GM23338 (cell line): ENCODE measurements at regions not wholly inside any gene's neighbourhood (a gene's known extent, or its start where the extent isn't known, plus 50 kb on each side); places are given as distances from the start of the nearest gene placed in this dataset.
A peak's percentile ranks its signal among the peaks of the same experiment; 100 is the strongest.

ENCODE experiments used
- ATAC-seq: fragments of 200-7000 bp; cut with Tn5 transposase; 3 replicates; pipeline ENCODE4 v1.9.1; 2020
- DNase-seq: peaks from one replicate; pipeline ENCODE4 v3.0.0-alpha.2; 2015; ENCODE audit warnings: low spot score
- H2AFZ ChIP-seq: fragments of 200-600 bp; sonication (generic); 2 replicates; pipeline ENCODE4 v1.8.0; 2016; ENCODE audit warnings: antibody characterized with exemption, mild to moderate bottlenecking, moderate library complexity
- H3F3A ChIP-seq: fragments of 200-600 bp; sonication (generic); replicated peaks from 2 replicates; pipeline ENCODE4 v1.8.0; 2017; ENCODE audit warnings: antibody characterized with exemption, mixed run types, low read depth
- H3K27ac ChIP-seq: fragments of 200-600 bp; sonication (generic); 2 replicates; pipeline ENCODE4 v1.6.1; 2016; ENCODE audit warnings: low read depth
- H3K27me3 ChIP-seq: fragments of 200-600 bp; sonication (generic); 2 replicates; pipeline ENCODE4 v1.8.0; 2016; ENCODE audit warnings: mild to moderate bottlenecking, mixed run types, moderate library complexity; ENCODE audit not compliant: insufficient read depth
- H3K36me3 ChIP-seq: fragments of 200-600 bp; sonication (generic); 2 replicates; pipeline ENCODE4 v1.8.0; 2016; ENCODE audit warnings: mild to moderate bottlenecking; ENCODE audit not compliant: insufficient read depth
- H3K4me1 ChIP-seq: fragments of 200-600 bp; sonication (generic); 2 replicates; pipeline ENCODE4 v1.8.0; 2016; ENCODE audit warnings: mild to moderate bottlenecking, moderate library complexity; ENCODE audit not compliant: insufficient read depth
- H3K4me2 ChIP-seq: fragments of 200-600 bp; sonication (generic); 2 replicates; pipeline ENCODE4 v1.7.1; 2017; ENCODE audit warnings: mixed run types
- H3K4me3 ChIP-seq: fragments of 200-600 bp; sonication (generic); 2 replicates; pipeline ENCODE4 v1.6.1; 2016; ENCODE audit warnings: mixed run types
- H3K79me2 ChIP-seq: fragments of 200-600 bp; sonication (generic); replicated peaks from 2 replicates; pipeline ENCODE4 v1.8.0; 2017; ENCODE audit warnings: mild to moderate bottlenecking; ENCODE audit not compliant: insufficient read depth
- H3K9me2 ChIP-seq: fragments of 200-600 bp; sonication (generic); 2 replicates; pipeline ENCODE4 v1.8.0; 2017; ENCODE audit not compliant: insufficient read depth
- H4K20me1 ChIP-seq: fragments of 200-600 bp; sonication (generic); replicated peaks from 2 replicates; pipeline ENCODE4 v1.8.0; 2017; ENCODE audit warnings: mild to moderate bottlenecking; ENCODE audit not compliant: insufficient read depth
- H3K27ac Mint-ChIP-seq: 2 replicates; pipeline ENCODE4 v1.8.0; 2020; ENCODE audit warnings: inconsistent platforms, mild to moderate bottlenecking, moderate library complexity, mixed read lengths
- H3K27me3 Mint-ChIP-seq: 3 replicates; pipeline ENCODE4 v1.8.0; 2022; ENCODE audit warnings: low read depth, mild to moderate bottlenecking, moderate library complexity, mixed read lengths, inconsistent platforms; ENCODE audit not compliant: insufficient read depth, poor library complexity
- H3K36me3 Mint-ChIP-seq: 3 replicates; pipeline ENCODE4 v1.8.0; 2021; ENCODE audit warnings: low read depth, mild to moderate bottlenecking, inconsistent platforms, moderate library complexity, mixed read lengths
- H3K4me1 Mint-ChIP-seq: 3 replicates; pipeline ENCODE4 v1.8.0; 2020; ENCODE audit warnings: mild to moderate bottlenecking, inconsistent platforms, mixed read lengths
- H3K4me3 Mint-ChIP-seq: 3 replicates; pipeline ENCODE4 v1.8.0; 2021; ENCODE audit warnings: moderate library complexity, mild to moderate bottlenecking, inconsistent platforms, mixed read lengths
- H3K9me3 Mint-ChIP-seq: 3 replicates; pipeline ENCODE4 v1.8.0; 2020; ENCODE audit warnings: moderate library complexity, mild to moderate bottlenecking, inconsistent platforms, mixed read lengths
- CREB1 ChIP-seq: fragments of 250-450 bp; sonication (Bioruptor Pico); IDR thresholded peaks from 2 replicates; pipeline ENCODE4 v1.5.0; 2020; ENCODE audit warnings: low read depth, mild to moderate bottlenecking, moderate library complexity
- CTCF ChIP-seq, 2 experiments: fragments of 200-600 bp in 1 of 2; sonication (generic) in 1 of 2; conservative IDR thresholded peaks; 2 replicates each; pipeline versions ENCODE4 v1.5.1 to v1.6.1; 2016 to 2017; ENCODE audit warnings: antibody characterized with exemption in 2 of 2, low read depth in 2 of 2, mild to moderate bottlenecking in 2 of 2, moderate library complexity in 1 of 2
- EZH2 ChIP-seq: fragments of 200-600 bp; sonication (generic); IDR thresholded peaks from one replicate; pipeline ENCODE4 v1.8.0; 2017; ENCODE audit warnings: antibody characterized with exemption, mild to moderate bottlenecking, low read depth; ENCODE audit not compliant: unreplicated experiment
- EZH2phosphoT487 ChIP-seq: fragments of 200-600 bp; sonication (generic); IDR thresholded peaks from one replicate; pipeline ENCODE4 v1.8.1; 2018; ENCODE audit warnings: antibody characterized with exemption; ENCODE audit not compliant: unreplicated experiment
- JUNB ChIP-seq: IDR thresholded peaks from one replicate; pipeline ENCODE4 v1.6.1; 2016; ENCODE audit warnings: antibody characterized with exemption; ENCODE audit not compliant: unreplicated experiment
- NANOG ChIP-seq: IDR thresholded peaks from 2 replicates; pipeline ENCODE4 v1.6.1; 2016; ENCODE audit warnings: antibody characterized with exemption, borderline replicate concordance
- POLR2AphosphoS5 ChIP-seq: IDR thresholded peaks from 2 replicates; pipeline ENCODE4 v1.6.1; 2016; ENCODE audit warnings: antibody characterized with exemption, low read depth
- REST ChIP-seq: IDR thresholded peaks from one replicate; pipeline ENCODE4 v1.6.1; 2018; ENCODE audit warnings: antibody characterized with exemption; ENCODE audit not compliant: unreplicated experiment
- STAT1 ChIP-seq: IDR thresholded peaks from one replicate; pipeline ENCODE4 v1.6.1; 2016; ENCODE audit warnings: antibody characterized with exemption; ENCODE audit not compliant: unreplicated experiment
- ZNF114 ChIP-seq: fragments of 250-450 bp; sonication (Bioruptor Pico); IDR thresholded peaks from 2 replicates; pipeline ENCODE4 v1.5.0; 2020; ENCODE audit warnings: mild to moderate bottlenecking, moderate library complexity
- ZNF331 ChIP-seq: fragments of 250-450 bp; sonication (Bioruptor Pico); IDR thresholded peaks from 2 replicates; pipeline ENCODE4 v1.5.0; 2020; ENCODE audit warnings: low read depth, mild to moderate bottlenecking, moderate library complexity

DNA sequence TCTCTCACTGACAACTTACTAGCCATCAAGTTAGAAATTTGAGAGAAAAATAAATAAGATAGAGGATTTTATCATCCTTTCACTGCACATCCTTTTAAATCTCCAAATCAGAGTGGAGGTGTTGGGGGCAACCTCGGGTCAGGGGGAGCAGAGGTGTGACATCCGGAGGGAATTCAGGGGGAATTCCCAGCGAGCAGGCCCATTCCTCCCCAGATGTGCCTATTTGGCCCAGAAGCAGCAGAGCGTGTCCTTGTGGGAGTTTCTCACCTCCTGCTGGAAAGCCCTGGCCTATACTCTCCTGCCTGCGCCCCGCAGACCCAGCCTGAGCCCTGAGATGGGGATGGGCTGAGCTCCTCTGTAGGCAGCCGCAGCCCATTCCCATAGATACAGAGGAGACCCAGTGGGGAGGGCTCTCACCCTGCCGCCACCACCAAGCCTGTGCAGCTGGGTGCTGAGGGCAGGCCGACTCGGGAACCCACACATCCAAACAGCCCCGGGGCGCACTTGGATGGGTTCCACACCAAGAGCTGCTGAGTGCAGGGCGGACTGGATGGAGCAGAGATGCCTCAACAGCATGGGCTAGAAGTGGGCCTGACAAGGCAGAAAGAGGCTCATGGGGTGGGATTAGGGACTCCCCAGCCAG lies 124.5 kb downstream of the CXCL12 start:
- Histone ChIP-seq H3K27ac (no peak overlapping the region), H4K20me1 (no peaks in the 10 kb centered on the region), H3F3A (no peaks in the 10 kb centered on the region), H3K4me2 (no peak overlapping the region), H2AFZ (no peak overlapping the region), H3K36me3 (no peaks in the 10 kb centered on the region), H3K9me2 (peaks cover 21% of the 10 kb centered on the region), H3K79me2 (no peaks in the 10 kb centered on the region), H3K4me1 (peaks cover 10% of the 10 kb centered on the region; the same call in 1 of the 2 replicates), H3K27me3 (no peaks in the 10 kb centered on the region), H3K4me3 (no peak overlapping the region)
- TF ChIP-seq CTCF (conservative IDR thresholded peaks at IDR 0.05; ENCODE audit: low read depth in 2 of 2) (no peak), STAT1 (no peak), EZH2 (no peak), ZNF114 (CRISPR knock-in tag) (no peak), POLR2AphosphoS5 (no peak), CREB1 (CRISPR knock-in tag) (no peak)
- DNase-seq = no peak
- Mint-ChIP-seq H3K36me3 (peaks cover 2% of the 10 kb centered on the region; the same call in 2 of the 3 replicates), H3K27ac (no peak overlapping the region), H3K4me3 (no peak overlapping the region), H3K4me1 (peaks cover 15% of the 10 kb centered on the region), H3K27me3 (peaks cover 11% of the 10 kb centered on the region), H3K9me3 (peaks cover 3% of the 10 kb centered on the region; the same call in 2 of the 3 replicates)
- peak; percentile 38; the same call in 2 of the 3 replicates for ATAC-seq

DNA sequence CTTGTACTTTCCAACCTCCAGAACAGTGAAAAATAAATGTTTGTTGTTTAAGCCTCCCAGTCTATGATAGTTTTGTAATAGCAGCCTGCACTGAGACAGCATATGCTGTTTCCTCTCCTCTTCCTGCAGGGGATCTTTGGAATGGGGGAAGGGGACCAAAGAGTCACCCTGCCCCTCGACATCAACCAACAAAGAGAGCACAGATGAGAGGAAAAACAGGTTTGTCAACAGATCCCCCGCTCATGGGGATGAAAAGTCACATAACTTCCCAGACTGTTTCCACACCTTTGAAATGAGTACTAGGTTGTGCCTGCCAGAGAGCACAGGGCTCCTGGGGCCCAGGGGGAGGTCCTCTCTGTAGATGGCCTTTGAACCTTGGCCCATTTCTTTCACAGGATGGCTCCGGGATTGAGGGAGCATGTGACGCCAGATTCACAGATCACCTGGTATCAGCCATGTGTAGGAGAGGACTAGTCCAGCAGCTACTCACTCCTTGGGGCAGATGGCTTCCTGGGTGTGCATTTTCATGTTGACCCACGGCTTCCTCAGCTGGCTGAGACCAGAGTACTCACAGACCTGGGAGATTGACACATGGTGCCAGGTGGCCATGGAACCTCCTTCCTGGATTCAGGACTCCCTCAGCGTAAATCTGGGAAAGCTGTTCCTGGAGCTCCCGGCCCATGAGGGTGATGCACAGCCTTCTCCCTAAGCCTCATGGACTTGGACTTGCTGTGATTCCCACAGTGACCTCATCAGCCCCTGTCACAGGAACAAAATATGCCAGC lies 125.6 kb downstream of the CXCL12 start:
- Histone ChIP-seq H3K27me3 (no peaks in the 10 kb centered on the region), H3F3A (no peaks in the 10 kb centered on the region), H3K4me1 (peaks cover 10% of the 10 kb centered on the region; the same call in 1 of the 2 replicates), H3K4me2 (no peak overlapping the region), H3K79me2 (no peaks in the 10 kb centered on the region), H3K27ac (no peak overlapping the region), H3K36me3 (no peaks in the 10 kb centered on the region), H3K4me3 (no peak overlapping the region), H4K20me1 (no peaks in the 10 kb centered on the region), H3K9me2 (peaks cover 21% of the 10 kb centered on the region), H2AFZ (peak overlapping the region; percentile 85)
- H3K9me3 Mint-ChIP-seq = peaks cover 2% of the 10 kb centered on the region; the same call in 2 of the 3 replicates
- H3K27ac Mint-ChIP-seq = no peak overlapping the region
- peaks cover 11% of the 10 kb centered on the region for H3K27me3 Mint-ChIP-seq
- H3K4me3 Mint-ChIP-seq = no peak overlapping the region
- no peak for DNase-seq
- TF ChIP-seq JUNB (no peak), POLR2AphosphoS5 (no peak), ZNF331 (CRISPR knock-in tag) (no peak), REST (no peak), EZH2 (no peak), ZNF114 (CRISPR knock-in tag) (no peak), EZH2phosphoT487 (no peak), NANOG (no peak), STAT1 (no peak), CREB1 (CRISPR knock-in tag) (no peak)
- ATAC-seq = no peak; the same call in 2 of the 3 replicates
- peaks cover 15% of the 10 kb centered on the region for H3K4me1 Mint-ChIP-seq
- H3K36me3 Mint-ChIP-seq = peaks cover 2% of the 10 kb centered on the region; the same call in 2 of the 3 replicates
